Activated T-cell treated with anti-CD3 and anti-CD28 coated beads, Interleukin-2, amount 50 U/mL, for 72 hours (primary cell): ENCODE measurements at regions not wholly inside any gene's neighbourhood (a gene's known extent, or its start where the extent isn't known, plus 50 kb on each side); places are given as distances from the start of the nearest gene placed in this dataset.
A peak's percentile ranks its signal among the peaks of the same experiment; 100 is the strongest.
"Not testable (repeated sequence)": the region's sequence is repeated elsewhere in the genome, so short reads cannot be mapped to it uniquely, and the experiment has no call there.

ENCODE experiments used
- ATAC-seq, 2 donors: fragments of 150-1000 bp; cut with Tn5 transposase; replicated peaks in 1 of 2; 2 replicates each; pipeline ENCODE4 v1.10.0; 2021; ENCODE audit warnings: moderate library complexity in 2 of 2, mild to moderate bottlenecking in 1 of 2
- DNase-seq, 2 donors: peaks; one replicate each; pipeline ENCODE4 v3.0.0; 2021 to 2022; ENCODE audit warnings: mixed read lengths in 1 of 2
- H3K27ac Mint-ChIP-seq: one replicate; pipeline ENCODE4 v1.8.0; 2022; ENCODE audit warnings: mild to moderate bottlenecking, moderate library complexity, mixed read lengths
- H3K27me3 Mint-ChIP-seq: one replicate; pipeline ENCODE4 v1.8.0; 2022; ENCODE audit warnings: low read depth, mixed read lengths
- H3K36me3 Mint-ChIP-seq, 2 donors: one replicate each; pipeline ENCODE4 v1.8.0; 2022; ENCODE audit warnings: mixed read lengths in 2 of 2, mild to moderate bottlenecking in 1 of 2; ENCODE audit not compliant: insufficient read depth in 2 of 2
- H3K4me1 Mint-ChIP-seq: one replicate; pipeline ENCODE4 v1.8.0; 2022; ENCODE audit warnings: low read depth, mixed read lengths
- H3K4me3 Mint-ChIP-seq, 2 donors: one replicate each; pipeline ENCODE4 v1.8.0; 2022; ENCODE audit warnings: mild to moderate bottlenecking in 2 of 2, mixed read lengths in 2 of 2, moderate library complexity in 2 of 2
- H3K9me3 Mint-ChIP-seq, 2 donors: one replicate each; pipeline ENCODE4 v1.8.0; 2022; ENCODE audit warnings: mixed read lengths in 2 of 2

DNA sequence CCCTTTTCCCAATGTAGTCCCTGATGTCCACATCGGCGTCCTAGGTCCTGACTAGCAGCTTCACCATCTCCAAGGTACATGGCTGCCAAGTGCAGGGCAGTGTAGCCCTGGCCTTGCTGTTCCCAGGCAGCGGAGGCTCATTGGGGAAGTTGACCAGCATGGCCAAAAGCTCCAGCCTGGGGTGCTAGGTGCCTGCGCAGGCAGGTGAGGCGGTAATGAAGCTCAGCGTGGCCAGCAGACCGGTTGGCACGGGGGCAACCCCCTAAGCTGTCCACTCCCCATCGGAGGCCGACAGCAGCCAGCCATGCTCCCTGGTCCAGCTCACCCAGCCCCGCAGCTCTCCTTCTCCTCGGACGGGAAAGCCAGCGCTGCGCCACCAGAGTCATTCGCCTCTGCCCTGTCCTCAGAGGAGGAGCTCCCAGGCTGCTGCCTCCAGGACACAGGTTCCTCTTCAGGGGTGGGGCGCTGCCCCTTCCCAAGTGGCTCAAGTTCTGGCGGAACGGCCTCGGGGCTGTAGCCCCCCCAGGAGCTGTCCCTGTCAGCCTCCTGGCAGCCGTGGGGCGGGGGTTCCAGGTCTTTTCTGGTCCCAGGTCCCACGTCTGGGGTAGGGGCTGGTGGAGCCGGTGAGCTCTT lies 1218.2 kb downstream of the FOXD4L5 start:
- DNase-seq: no peak
- Mint-ChIP-seq H3K36me3 (peaks cover 2 to 3% of the 10 kb centered on the region in 2 donors), H3K9me3 (no peaks in the 10 kb centered on the region), H3K27me3 (no peaks in the 10 kb centered on the region), H3K4me3 (no peak overlapping the region), H3K4me1 (no peaks in the 10 kb centered on the region), H3K27ac (no peak overlapping the region)
- ATAC-seq: no peak

DNA sequence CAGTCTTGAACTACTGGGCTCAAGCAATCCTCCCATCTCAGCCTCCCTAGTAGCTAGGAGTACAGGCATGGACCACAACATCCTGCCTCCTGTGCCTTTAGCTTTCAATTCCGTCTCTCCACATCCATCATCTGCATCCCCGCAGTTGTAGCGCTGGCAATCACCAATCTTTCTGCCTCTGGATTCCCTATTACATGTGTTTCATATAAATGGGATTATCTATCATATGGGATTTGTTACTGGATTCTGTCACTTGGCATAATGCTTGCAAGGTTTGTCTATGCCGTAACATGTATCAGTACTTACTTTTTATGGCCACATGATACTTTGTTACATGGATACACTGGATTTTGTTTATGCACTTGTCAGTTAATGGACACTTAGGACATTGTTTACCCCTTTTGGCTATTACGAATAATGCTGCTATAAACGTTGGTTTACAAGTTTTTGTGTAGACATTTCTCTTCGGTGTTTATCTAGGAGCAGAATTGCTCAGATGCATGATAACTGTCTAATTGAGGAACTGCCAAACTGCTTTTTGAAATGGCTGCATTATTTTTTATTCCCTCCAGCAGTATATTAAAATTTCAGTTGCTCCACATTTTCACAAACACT lies 1223.9 kb downstream of the FOXD4L5 start:
- Mint-ChIP-seq H3K9me3 (no peaks in the 10 kb centered on the region), H3K36me3 (peaks cover 0 to 1% of the 10 kb centered on the region in 2 donors), H3K27me3 (no peaks in the 10 kb centered on the region), H3K4me3 (no peak overlapping the region), H3K27ac (no peak overlapping the region), H3K4me1 (no peaks in the 10 kb centered on the region)
- no peak for ATAC-seq
- no peak for DNase-seq

DNA sequence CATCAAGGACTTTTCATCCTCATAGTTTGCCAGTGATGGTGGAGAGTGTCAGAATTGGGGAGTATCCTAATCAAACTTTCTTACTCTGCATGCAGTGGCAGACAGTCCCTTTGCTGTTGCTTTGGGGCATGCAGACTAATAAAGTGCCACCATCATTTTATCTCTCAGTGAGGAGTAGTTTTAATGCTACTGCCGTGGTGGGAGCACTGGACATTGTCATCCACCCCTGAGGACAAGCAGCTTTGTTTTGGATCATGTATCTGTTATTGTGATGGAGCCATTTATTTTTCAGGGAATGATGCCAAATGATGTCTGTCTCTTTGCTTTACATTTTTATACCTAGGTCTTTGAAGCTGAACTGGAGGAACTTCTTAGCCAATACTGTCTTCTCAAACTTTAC lies 1226.9 kb downstream of the FOXD4L5 start:
- not testable (repeated sequence) for DNase-seq, H3K36me3 Mint-ChIP-seq, H3K9me3 Mint-ChIP-seq, H3K4me1 Mint-ChIP-seq, ATAC-seq, H3K27ac Mint-ChIP-seq, H3K4me3 Mint-ChIP-seq, H3K27me3 Mint-ChIP-seq

DNA sequence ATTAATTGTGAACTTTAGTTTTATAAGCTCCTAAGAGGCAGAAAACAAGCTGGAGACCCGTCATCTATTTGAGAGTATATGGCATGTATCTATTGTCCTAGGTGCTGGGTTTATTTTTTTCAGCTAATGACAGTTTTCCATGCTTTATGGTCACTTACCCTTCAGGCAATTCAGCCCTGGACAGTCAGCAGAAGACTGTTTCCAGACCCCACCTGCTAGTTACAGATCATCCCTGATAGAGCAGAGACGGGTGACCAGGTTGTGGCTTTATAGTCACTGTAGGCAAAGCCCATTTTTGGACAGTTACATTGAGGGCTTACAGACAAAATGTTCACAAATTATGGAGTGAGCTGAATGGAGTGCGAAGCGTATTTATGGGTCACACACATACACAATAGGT lies 1227.5 kb downstream of the FOXD4L5 start:
- ATAC-seq (no peak), DNase-seq (no peak)
- Mint-ChIP-seq H3K9me3 (no peaks in the 10 kb centered on the region), H3K27me3 (no peaks in the 10 kb centered on the region), H3K27ac (no peak overlapping the region), H3K36me3 (peaks cover 0 to 1% of the 10 kb centered on the region in 2 donors), H3K4me1 (no peaks in the 10 kb centered on the region), H3K4me3 (no peak overlapping the region)

DNA sequence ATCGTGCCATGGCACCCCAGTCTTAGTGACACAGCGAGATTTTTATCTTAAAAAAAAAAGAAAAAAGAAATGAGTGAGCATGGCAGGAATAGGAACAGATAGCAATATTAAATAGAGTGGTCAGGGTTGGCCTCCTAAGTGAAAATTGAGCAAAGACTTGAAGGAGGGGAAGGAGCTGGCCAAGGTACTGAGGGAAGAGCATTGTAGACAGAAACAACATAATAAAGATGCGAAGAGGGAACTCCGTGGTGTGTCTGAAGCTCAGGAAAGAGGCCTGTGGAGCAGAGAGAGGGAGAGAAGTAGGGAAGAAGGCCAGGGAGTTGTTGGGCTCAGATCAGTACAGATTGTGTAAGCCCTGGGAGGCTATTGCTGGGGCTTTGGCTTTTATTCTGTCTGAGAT lies 1256.1 kb downstream of the FOXD4L5 start:
- not testable (repeated sequence) for H3K4me3 Mint-ChIP-seq, ATAC-seq, H3K9me3 Mint-ChIP-seq, H3K4me1 Mint-ChIP-seq, H3K27me3 Mint-ChIP-seq, H3K27ac Mint-ChIP-seq, H3K36me3 Mint-ChIP-seq, DNase-seq

DNA sequence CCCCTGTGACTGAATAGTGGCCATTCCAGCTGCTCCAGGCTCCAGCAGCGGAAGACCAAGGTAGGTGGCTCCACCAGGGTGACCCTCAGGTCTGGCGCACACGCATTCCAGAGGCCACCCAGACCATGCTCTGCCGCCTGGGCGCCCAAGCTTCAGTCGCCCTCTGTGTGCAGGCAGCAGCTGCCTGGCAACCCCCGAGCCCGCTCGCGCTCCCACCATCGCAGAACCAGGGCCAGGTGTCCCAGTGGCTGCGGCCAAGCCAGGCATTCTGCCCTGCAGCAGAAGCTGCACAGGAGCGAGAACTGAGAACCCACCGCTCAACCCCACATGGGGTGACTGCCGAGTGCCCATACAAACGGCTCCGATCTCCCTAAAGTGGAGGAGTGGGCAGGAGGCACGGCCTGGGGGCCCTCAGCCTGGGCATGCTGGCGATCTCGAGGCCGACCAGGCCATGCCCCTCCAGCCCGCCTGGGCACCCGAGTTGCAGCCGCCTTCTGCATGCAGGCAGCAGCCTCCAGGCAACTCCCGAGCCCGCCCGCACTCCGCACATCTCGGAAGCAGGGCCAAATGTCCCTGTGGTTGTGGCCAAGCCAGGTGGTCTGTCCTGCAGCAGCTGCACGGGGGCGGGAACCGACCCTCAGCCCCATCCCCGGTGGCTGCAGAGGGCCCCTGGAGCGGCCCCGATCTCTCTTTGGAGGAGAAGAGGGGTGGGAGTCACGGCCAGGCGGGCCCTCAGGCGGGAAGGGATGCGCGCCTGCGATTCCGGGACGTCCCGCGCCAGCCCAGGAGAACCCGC lies 1264.1 kb downstream of the FOXD4L5 start:
- not testable (repeated sequence) for ATAC-seq, H3K27me3 Mint-ChIP-seq, H3K4me3 Mint-ChIP-seq, H3K4me1 Mint-ChIP-seq, DNase-seq, H3K27ac Mint-ChIP-seq, H3K36me3 Mint-ChIP-seq, H3K9me3 Mint-ChIP-seq

DNA sequence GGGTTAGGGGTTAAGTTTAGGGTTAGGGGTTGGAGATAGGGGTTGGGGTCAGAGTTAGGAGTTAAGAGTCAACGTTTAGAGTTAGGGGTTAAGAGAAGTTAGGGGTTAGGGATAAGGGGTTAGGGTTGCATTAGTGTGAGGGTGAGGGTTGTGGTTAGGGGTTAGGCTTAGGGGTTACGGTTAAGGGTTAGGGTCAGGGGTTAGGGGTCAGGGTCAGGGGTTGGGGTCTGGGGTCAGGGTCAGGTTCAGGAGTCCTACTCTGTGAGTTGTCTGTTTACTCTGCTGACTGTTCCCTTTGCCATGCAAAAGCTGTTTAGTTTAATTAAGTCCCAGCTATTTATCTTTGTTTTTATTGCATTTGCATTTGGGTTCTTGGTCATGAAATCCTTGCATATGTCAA lies 1267.3 kb downstream of the FOXD4L5 start:
- not testable (repeated sequence) for H3K4me1 Mint-ChIP-seq, ATAC-seq, H3K36me3 Mint-ChIP-seq, H3K9me3 Mint-ChIP-seq, H3K4me3 Mint-ChIP-seq, DNase-seq, H3K27me3 Mint-ChIP-seq, H3K27ac Mint-ChIP-seq

DNA sequence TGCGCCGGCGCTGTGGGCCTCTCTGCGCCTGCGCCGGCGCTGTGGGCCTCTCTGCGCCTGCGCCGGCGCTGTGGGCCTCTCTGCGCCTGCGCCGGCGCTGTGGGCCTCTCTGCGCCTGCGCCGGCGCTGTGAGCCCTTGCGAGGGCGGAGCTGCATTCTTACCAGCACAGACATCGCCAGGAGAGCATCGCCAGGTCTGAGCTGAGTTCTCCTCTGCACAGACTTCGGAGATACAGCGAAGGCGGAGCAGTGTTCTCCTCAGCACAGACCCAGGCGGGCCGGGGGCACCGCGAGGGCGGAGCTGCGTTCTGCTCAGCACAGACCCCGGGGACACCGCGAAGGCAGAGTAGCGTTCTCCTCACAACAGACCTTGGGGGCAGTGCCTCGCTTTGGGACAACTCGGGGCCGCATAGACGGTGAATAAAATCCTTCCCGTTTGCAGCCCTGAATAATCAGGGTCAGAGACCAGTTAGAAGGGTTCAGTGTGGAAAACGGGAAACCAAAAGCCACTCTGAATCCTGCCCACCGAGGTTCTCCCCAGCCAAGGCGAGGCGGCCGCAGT lies 1268.1 kb downstream of the FOXD4L5 start:
- H3K27ac Mint-ChIP-seq, H3K4me1 Mint-ChIP-seq, H3K36me3 Mint-ChIP-seq, H3K9me3 Mint-ChIP-seq, H3K27me3 Mint-ChIP-seq, ATAC-seq: not testable (repeated sequence)
- DNase-seq: peak in 1 of 2 donors; percentile 15
- H3K4me3 Mint-ChIP-seq: peak overlapping the region; percentile 29 to 69

DNA sequence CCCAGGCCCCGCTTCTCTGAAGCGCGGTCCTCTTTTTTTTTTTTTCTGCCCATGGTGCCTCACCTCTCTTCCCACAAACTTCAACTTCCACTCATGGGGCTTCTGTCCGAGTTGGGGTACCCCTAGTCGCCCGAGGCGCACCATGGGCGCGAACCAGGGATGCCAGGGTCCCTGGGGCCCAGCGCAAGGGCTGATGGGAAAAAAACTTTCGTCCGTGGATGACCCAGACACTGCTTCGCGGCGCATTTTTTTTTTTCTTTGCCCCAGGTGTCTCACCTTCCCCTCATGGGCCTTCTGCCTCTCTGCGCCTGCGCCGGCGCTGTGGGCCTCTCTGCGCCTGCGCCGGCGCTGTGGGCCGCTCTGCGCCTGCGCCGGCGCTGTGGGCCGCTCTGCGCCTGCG lies 1268.8 kb downstream of the FOXD4L5 start:
- H3K4me3 Mint-ChIP-seq: peak overlapping the region; percentile 59 to 63
- not testable (repeated sequence) for H3K4me1 Mint-ChIP-seq, H3K36me3 Mint-ChIP-seq, H3K27me3 Mint-ChIP-seq, H3K9me3 Mint-ChIP-seq, H3K27ac Mint-ChIP-seq, ATAC-seq, DNase-seq

DNA sequence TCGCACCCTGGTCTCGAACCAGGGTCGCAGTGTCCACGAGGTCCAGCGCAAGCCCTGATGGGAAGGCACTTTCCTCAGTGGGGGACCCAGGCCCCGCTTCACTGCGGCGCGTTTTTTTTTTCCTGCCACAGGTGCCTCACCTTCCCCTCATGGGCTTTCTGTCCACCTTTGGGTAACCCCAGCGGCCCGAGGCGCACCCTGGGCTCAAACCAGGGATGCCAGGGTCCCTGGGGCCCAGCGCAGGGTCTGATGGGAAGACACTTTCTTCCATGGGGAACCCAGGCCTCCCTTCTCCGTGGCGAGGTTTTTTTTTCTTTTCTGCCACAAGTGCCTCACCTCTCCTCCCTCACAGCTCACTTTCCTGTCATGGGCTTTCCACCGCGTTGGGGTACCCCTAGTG lies 1269.9 kb downstream of the FOXD4L5 start:
- ATAC-seq: no peak
- no peak overlapping the region for H3K27ac Mint-ChIP-seq
- peaks cover 0 to 2% of the 10 kb centered on the region in 2 donors for H3K36me3 Mint-ChIP-seq
- no peak overlapping the region for H3K4me3 Mint-ChIP-seq
- no peaks in the 10 kb centered on the region for H3K27me3 Mint-ChIP-seq
- no peaks in the 10 kb centered on the region for H3K4me1 Mint-ChIP-seq
- no peak for DNase-seq
- peaks cover 1 to 2% of the 10 kb centered on the region in 2 donors for H3K9me3 Mint-ChIP-seq

DNA sequence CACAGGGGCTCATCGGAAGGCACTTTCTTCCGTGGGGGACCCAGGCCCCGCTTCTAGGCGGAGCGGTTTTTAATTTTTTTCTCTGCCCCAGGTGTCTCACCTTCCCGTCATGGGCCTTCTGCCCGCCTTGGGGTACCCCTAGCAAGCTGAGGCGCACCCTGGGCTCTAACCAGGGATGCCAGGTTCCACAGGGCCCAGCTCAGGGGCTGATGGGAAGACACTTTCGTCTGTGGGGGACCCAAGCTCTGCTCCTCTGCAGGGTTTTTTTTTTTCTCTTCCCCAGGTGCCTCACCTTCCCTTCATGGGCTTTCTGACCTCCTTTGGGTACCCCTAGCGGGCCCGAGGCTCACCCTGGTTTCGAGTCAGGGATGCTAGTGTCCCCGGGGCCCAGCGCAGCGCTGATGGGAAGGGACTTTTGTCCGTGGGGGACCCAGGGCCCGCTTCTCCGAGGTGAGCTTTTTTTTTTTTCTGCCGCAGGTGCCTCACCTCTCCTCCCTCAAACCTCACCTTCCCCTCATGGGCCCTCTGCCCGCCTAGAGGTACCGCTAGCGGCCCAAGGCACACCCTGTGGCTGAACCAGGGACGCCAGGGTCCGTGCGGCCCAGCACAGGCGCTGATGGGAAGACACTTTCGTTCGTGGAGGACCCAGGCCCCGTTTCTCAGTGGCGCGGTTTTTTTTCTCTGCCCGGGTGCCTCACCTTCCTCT lies 1270.5 kb downstream of the FOXD4L5 start:
- DNase-seq, H3K9me3 Mint-ChIP-seq, H3K4me3 Mint-ChIP-seq, H3K27me3 Mint-ChIP-seq, H3K27ac Mint-ChIP-seq, ATAC-seq, H3K36me3 Mint-ChIP-seq, H3K4me1 Mint-ChIP-seq: not testable (repeated sequence)

DNA sequence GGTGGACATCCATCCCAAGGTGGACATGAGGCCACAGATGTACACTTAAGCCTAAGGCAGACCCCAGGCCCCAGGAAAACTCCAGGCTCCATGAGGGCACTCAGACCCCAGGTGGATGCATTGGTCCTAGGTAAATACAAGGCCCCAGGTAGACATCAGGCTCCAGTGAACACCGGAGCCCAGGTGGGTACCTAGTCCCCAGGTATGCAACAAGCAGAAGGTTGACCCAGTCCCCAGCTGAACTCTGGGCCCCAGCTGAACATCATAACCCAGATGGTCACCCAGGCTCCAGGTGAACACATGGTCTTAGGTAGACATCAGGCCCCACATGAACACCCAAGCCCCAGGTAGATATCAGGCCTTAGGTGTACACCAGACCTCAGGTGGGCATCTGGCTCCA lies 1271.9 kb downstream of the FOXD4L5 start:
- not testable (repeated sequence) for H3K36me3 Mint-ChIP-seq, DNase-seq, ATAC-seq, H3K4me1 Mint-ChIP-seq, H3K9me3 Mint-ChIP-seq, H3K27me3 Mint-ChIP-seq, H3K4me3 Mint-ChIP-seq, H3K27ac Mint-ChIP-seq

DNA sequence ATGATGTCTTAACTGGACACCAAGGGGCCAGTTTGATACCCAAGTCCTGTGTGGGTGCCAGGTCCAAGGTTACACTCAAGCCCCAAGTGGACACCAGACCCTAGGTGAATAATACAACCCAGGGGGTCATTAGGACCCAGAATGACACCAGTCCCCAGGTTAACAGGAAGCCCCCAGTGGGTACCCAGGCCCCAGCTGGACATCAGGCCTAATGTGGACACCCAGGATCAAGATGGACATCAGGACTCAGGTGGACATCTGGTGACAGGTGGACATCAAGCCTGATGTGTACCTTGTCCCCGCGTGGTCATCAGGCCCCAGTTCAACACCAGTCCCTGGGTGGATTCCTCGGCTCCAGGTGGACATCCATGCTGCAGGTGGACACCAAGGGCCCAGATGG lies 1273.0 kb downstream of the FOXD4L5 start:
- H3K4me3 Mint-ChIP-seq, H3K4me1 Mint-ChIP-seq, ATAC-seq, H3K27ac Mint-ChIP-seq, H3K27me3 Mint-ChIP-seq, DNase-seq, H3K36me3 Mint-ChIP-seq, H3K9me3 Mint-ChIP-seq: not testable (repeated sequence)
